ENCODE measurements at regions not wholly inside any gene's neighbourhood (a gene's known extent, or its start where the extent isn't known, plus 50 kb on each side); places are given as distances from the start of the nearest gene placed in this dataset.

GRCh38 chr18:73352546-73352945 is 484.8 kb upstream of the NETO1 start:
- TF ChIP-seq CTCF (IDR thresholded peaks at IDR 0.05) = no peak
- no peak for TF ChIP-seq EP300 (IDR thresholded peaks at IDR 0.05)
- TF ChIP-seq POLR2A (IDR thresholded peaks at IDR 0.05) = no peak
